ENCODE measurements at regions not wholly inside any gene's neighbourhood (a gene's known extent, or its start where the extent isn't known, plus 50 kb on each side); places are given as distances from the start of the nearest gene placed in this dataset.

DNA sequence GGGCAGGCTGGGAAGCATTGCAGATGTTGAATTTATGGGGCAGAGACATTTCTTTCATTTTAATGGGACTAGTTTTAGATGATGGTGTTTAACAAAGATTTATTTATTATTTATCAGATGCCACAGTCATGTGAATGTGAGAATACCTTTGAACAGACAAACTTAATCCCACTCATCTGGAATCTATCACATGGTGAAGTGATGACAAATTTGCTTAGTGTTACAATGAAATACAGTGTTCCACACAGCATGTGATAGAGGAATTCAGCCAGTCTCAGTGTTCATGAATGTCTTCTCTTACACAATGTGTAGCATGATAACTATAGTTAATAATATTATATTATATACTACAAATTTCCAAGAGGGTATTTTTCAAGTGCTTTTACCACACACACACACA is 1361.7 kb upstream of the B3GALT2 start:
- TF ChIP-seq, protein P1, sequence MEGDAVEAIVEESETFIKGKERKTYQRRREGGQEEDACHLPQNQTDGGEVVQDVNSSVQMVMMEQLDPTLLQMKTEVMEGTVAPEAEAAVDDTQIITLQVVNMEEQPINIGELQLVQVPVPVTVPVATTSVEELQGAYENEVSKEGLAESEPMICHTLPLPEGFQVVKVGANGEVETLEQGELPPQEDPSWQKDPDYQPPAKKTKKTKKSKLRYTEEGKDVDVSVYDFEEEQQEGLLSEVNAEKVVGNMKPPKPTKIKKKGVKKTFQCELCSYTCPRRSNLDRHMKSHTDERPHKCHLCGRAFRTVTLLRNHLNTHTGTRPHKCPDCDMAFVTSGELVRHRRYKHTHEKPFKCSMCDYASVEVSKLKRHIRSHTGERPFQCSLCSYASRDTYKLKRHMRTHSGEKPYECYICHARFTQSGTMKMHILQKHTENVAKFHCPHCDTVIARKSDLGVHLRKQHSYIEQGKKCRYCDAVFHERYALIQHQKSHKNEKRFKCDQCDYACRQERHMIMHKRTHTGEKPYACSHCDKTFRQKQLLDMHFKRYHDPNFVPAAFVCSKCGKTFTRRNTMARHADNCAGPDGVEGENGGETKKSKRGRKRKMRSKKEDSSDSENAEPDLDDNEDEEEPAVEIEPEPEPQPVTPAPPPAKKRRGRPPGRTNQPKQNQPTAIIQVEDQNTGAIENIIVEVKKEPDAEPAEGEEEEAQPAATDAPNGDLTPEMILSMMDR (IDR thresholded peaks at IDR 0.05 in 2 of 3, conservative IDR thresholded peaks at IDR 0.05 in 1 of 3; ENCODE audit: insufficient read depth in 2 of 3, low read depth in 1 of 3, low read length in 3 of 3), result no peak
- TF ChIP-seq FOXA3 (CRISPR knock-in tag; conservative IDR thresholded peaks at IDR 0.05 in 1 of 2, IDR thresholded peaks at IDR 0.05 in 1 of 2) (no peak), CEBPB (tag; IDR thresholded peaks at IDR 0.05) (no peak), E2F1 (CRISPR knock-in tag; IDR thresholded peaks at IDR 0.05) (no peak)
- TF ChIP-seq, protein P2, sequence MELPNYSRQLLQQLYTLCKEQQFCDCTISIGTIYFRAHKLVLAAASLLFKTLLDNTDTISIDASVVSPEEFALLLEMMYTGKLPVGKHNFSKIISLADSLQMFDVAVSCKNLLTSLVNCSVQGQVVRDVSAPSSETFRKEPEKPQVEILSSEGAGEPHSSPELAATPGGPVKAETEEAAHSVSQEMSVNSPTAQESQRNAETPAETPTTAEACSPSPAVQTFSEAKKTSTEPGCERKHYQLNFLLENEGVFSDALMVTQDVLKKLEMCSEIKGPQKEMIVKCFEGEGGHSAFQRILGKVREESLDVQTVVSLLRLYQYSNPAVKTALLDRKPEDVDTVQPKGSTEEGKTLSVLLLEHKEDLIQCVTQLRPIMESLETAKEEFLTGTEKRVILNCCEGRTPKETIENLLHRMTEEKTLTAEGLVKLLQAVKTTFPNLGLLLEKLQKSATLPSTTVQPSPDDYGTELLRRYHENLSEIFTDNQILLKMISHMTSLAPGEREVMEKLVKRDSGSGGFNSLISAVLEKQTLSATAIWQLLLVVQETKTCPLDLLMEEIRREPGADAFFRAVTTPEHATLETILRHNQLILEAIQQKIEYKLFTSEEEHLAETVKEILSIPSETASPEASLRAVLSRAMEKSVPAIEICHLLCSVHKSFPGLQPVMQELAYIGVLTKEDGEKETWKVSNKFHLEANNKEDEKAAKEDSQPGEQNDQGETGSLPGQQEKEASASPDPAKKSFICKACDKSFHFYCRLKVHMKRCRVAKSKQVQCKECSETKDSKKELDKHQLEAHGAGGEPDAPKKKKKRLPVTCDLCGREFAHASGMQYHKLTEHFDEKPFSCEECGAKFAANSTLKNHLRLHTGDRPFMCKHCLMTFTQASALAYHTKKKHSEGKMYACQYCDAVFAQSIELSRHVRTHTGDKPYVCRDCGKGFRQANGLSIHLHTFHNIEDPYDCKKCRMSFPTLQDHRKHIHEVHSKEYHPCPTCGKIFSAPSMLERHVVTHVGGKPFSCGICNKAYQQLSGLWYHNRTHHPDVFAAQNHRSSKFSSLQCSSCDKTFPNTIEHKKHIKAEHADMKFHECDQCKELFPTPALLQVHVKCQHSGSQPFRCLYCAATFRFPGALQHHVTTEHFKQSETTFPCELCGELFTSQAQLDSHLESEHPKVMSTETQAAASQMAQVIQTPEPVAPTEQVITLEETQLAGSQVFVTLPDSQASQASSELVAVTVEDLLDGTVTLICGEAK (IDR thresholded peaks at IDR 0.05), result no peak
- TF ChIP-seq, protein P2 (CRISPR knock-in tag; IDR thresholded peaks at IDR 0.05), result no peak

Data from K562 (cell line).